ENCODE measurements at regions not wholly inside any gene's neighbourhood (a gene's known extent, or its start where the extent isn't known, plus 50 kb on each side); places are given as distances from the start of the nearest gene placed in this dataset.

- TF ChIP-seq POLR2A (IDR thresholded peaks at IDR 0.05), result no peak
- no peak for TF ChIP-seq CTCF (IDR thresholded peaks at IDR 0.05)
- TF ChIP-seq POLR2AphosphoS5 (IDR thresholded peaks at IDR 0.05), result no peak
- Histone ChIP-seq H3K36me3 (no peaks in the 10 kb centered on the region), H3K4me3 (no peak overlapping the region), H3K27me3 (no peaks in the 10 kb centered on the region), H3K27ac (no peak overlapping the region), H3K4me1 (no peaks in the 10 kb centered on the region), H3K9me3 (no peaks in the 10 kb centered on the region)
- intact Hi-C loops (cut with DNase I; ENCODE audit: low total_unique reads), result no loop called here
- no peak for DNase-seq (ENCODE audit: low spot score in 2 of 2)
Measured at GRCh38 chr15:92283813-92284212, 109.9 kb upstream of the ST8SIA2 start.

GRCh38 chr15:92288755-92289154 lies 104.9 kb upstream of the ST8SIA2 start:
- H3K4me3 ChIP-seq, result no peak overlapping the region
- H3K36me3 ChIP-seq, result no peaks in the 10 kb centered on the region
- intact Hi-C loops (cut with DNase I; ENCODE audit: low total_unique reads), result no loop called here
- peaks cover 0 to 3% of the 10 kb centered on the region in 2 donors for H3K27me3 ChIP-seq
- no peak for TF ChIP-seq CTCF (IDR thresholded peaks at IDR 0.05)
- TF ChIP-seq POLR2AphosphoS5 (IDR thresholded peaks at IDR 0.05), result no peak
- TF ChIP-seq POLR2A (IDR thresholded peaks at IDR 0.05), result no peak
- no peaks in the 10 kb centered on the region for H3K4me1 ChIP-seq
- no peaks in the 10 kb centered on the region for H3K9me3 ChIP-seq
- H3K27ac ChIP-seq, result no peak overlapping the region
- DNase-seq (ENCODE audit: low spot score in 2 of 2), result no peak

GRCh38 chr15:92289733-92290132 lies 103.9 kb upstream of the ST8SIA2 start:
- no peak for DNase-seq (ENCODE audit: low spot score in 2 of 2)
- Histone ChIP-seq H3K9me3 (no peaks in the 10 kb centered on the region), H3K4me1 (no peaks in the 10 kb centered on the region), H3K27ac (no peak overlapping the region), H3K36me3 (no peaks in the 10 kb centered on the region), H3K27me3 (peaks cover 0 to 3% of the 10 kb centered on the region in 2 donors), H3K4me3 (no peak overlapping the region)
- TF ChIP-seq CTCF (IDR thresholded peaks at IDR 0.05) (no peak), POLR2AphosphoS5 (IDR thresholded peaks at IDR 0.05) (no peak)
- intact Hi-C loops (cut with DNase I; ENCODE audit: low total_unique reads), result no loop called here

- no peak overlapping the region for H3K27ac ChIP-seq
- no peak overlapping the region for H3K4me3 ChIP-seq
- intact Hi-C loops (cut with DNase I; ENCODE audit: low total_unique reads), result no loop called here
- H3K4me1 ChIP-seq, result no peaks in the 10 kb centered on the region
- no peaks in the 10 kb centered on the region for H3K36me3 ChIP-seq
- no peak for TF ChIP-seq POLR2AphosphoS5 (IDR thresholded peaks at IDR 0.05)
- no peak for TF ChIP-seq POLR2A (IDR thresholded peaks at IDR 0.05)
- no peak for TF ChIP-seq CTCF (IDR thresholded peaks at IDR 0.05)
- no peak for DNase-seq (ENCODE audit: low spot score in 2 of 2)
- H3K9me3 ChIP-seq, result no peaks in the 10 kb centered on the region
- H3K27me3 ChIP-seq, result peaks cover 0 to 3% of the 10 kb centered on the region in 2 donors
Measured at GRCh38 chr15:92290359-92290992, 103.2 kb upstream of the ST8SIA2 start.

- TF ChIP-seq POLR2A (IDR thresholded peaks at IDR 0.05) (no peak), CTCF (IDR thresholded peaks at IDR 0.05) (no peak), POLR2AphosphoS5 (IDR thresholded peaks at IDR 0.05) (no peak)
- no peak for DNase-seq (ENCODE audit: low spot score in 2 of 2)
Measured at GRCh38 chr15:92291900-92292299, 101.8 kb upstream of the ST8SIA2 start.

More at GRCh38 chr15:92291900-92292299, 101.8 kb upstream of the ST8SIA2 start:
- intact Hi-C loops (cut with DNase I; ENCODE audit: low total_unique reads), result no loop called here
- H3K4me3 ChIP-seq, result no peak overlapping the region
- H3K36me3 ChIP-seq, result no peaks in the 10 kb centered on the region
- H3K4me1 ChIP-seq, result no peaks in the 10 kb centered on the region
- H3K27ac ChIP-seq, result no peak overlapping the region
- H3K9me3 ChIP-seq, result no peaks in the 10 kb centered on the region
- H3K27me3 ChIP-seq, result peaks cover 0 to 3% of the 10 kb centered on the region in 2 donors

Measured in breast epithelium (tissue), 4 donors.